GM12892 (cell line): ENCODE measurements at regions not wholly inside any gene's neighbourhood (a gene's known extent, or its start where the extent isn't known, plus 50 kb on each side); places are given as distances from the start of the nearest gene placed in this dataset.
"Not testable (repeated sequence)": the region's sequence is repeated elsewhere in the genome, so short reads cannot be mapped to it uniquely, and the experiment has no call there.

ENCODE experiments used
- POLR2A ChIP-seq: IDR thresholded peaks from 2 replicates; pipeline ENCODE4 v1.6.1; 2011; ENCODE audit warnings: low read depth, low read length, control low read depth
- TAF1 ChIP-seq: IDR thresholded peaks from 2 replicates; pipeline ENCODE4 v1.6.1; 2011; ENCODE audit warnings: low read depth, mild to moderate bottlenecking, control low read depth, low read length, borderline replicate concordance

DNA sequence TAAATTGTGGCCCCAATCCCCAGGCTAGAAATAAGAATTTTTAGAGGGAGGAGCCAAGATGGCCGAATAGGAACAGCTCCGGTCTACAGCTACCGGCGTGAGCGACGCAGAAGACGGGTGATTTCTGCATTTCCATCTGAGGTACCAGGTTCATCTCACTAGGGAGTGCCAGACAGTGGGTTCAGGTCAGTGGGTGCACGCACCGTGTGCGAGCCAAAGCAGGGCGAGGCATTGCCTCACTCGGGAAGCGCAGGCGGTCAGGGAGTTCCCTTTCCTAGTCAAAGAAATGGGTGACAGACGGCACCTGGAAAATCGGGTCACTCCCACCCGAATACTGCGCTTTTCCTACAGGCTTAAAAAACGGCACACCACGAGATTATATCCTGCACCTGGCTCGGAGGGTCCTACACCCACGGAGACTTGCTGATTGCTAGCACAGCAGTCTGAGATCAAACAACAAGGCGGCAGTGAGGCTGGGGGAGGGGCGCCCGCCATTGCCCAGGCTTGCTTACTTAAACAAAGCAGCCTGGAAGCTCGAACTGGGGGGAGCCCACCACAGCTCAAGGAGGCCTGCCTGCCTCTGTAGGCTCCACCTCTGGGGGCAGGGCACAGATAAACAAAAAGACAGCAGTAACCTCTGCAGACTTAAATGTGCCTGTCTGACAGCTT is 257.7 kb upstream of the MEIS1 start:
- TF ChIP-seq TAF1, POLR2A: not testable (repeated sequence)
